Muscle of back (tissue), 3 donors: ENCODE measurements at regions not wholly inside any gene's neighbourhood (a gene's known extent, or its start where the extent isn't known, plus 50 kb on each side); places are given as distances from the start of the nearest gene placed in this dataset.
"Not testable (repeated sequence)": the region's sequence is repeated elsewhere in the genome, so short reads cannot be mapped to it uniquely, and the experiment has no call there.

Experiments used
- DNase-seq, 3 donors: peaks; one replicate each; pipeline versions ENCODE4 v3.0.0 to v3.0.0-alpha.2; 2013

DNA sequence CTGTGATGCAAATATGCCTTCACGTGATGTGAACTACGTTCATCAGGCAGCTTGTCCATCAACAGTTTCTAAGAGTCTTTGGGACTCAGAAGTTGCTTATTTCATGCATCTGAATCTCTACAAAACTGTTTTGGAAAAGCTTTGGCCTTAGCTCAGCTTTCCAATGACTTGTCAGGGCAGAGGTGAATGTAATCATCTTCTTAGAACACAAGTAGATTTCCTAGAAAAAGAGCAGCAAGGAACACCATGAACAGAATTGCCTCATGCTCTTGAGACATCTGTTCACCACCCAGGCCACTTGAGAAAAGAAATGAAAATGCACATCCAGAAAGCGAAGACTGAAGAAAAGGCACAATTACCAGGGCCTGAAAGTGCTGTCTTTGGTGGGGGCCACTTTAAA is 105.8 kb upstream of the PDHA1 start:
- no peak for DNase-seq

GRCh38 chrX:19243431-19243830 is 100.3 kb upstream of the PDHA1 start:
- DNase-seq = no peak

DNA sequence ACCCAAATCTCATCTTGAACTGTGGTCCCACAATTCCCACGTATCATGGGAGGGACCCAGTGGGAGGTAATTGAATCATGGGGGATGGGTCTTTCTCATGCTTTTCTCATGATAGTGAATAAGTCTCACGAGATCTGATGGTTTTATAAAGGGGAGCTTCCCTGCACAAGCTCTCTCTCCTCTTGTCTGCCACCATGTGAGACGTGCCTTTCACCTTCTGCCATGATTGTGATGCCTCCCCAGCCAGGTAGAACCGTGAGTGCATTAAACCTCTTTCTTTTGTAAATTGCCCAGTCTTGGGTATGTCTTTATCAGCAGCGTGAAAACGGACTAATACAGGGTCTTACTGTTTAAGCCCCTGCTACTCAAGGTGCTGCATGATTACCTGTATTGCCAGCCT is 98.8 kb upstream of the PDHA1 start:
- not testable (repeated sequence) for DNase-seq

- no peak for DNase-seq
These were observed 97.9 kb upstream of the PDHA1 start for GRCh38 chrX:19245711-19246269.

DNA sequence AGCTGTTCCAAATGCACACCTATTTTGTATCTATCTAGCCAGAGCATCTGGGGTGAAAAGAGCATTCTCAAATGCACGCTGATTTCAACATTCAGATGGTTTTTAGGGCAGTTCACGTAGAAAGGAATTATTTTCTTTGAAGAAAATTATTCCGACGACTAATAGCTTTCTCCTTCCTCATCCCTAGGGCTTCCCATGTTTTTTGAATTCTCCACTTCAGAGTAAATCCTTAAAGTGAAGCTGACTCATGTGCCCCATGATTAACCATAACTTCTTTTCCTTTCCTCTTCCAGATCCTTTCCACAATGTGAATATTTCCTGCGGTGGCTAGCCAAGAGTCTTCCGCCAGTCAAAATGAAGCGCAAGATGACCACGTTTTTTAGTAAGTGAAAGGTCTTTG is 86.7 kb upstream of the PDHA1 start:
- peak in 1 of 3 donors; percentile 4 for DNase-seq

DNA sequence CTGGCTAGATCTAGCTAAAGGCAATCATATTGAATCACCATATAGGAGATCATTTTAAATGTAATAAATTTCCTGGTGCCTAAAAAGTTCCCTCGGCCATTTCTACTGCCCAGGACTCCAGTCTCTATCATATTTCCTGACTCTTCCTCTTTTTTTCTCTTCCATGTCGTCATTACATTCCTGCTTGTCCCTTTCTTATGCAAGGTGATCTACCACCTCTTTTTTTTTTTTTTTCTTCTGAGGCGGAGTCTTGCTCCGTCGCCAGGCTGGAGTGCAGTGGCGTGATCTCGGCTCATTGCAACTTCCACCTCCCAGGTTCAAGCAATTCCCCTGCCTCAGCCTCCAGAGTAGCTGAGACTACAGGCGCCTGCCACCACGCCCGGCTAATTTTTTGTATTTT is 82.7 kb upstream of the PDHA1 start:
- not testable (repeated sequence) for DNase-seq

DNA sequence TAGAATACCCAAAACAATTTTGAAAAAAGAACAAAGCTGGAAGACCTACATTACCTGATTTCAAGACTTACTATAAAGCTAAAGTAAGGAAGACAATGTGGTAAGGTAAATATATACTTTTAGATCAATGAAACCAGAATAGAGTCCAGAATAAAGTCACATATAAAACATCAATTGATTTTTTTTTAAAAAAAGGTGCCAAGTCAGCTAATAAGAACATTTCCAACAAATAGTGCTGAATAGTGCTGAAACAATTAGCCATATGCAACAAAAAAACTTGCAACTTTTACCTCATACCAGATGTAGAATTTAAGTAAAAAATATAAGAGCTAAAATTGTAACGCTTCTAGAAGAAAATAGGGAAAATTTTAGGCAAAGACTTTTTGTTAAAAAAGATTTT is 73.0 kb upstream of the PDHA1 start:
- DNase-seq = no peak

- DNase-seq = no peak
These were observed 71.3 kb upstream of the PDHA1 start for GRCh38 chrX:19272452-19272851.

- DNase-seq = no peak
These were observed 63.1 kb upstream of the PDHA1 start for GRCh38 chrX:19280636-19281035.

- no peak for DNase-seq
These were observed 62.5 kb upstream of the PDHA1 start for GRCh38 chrX:19281256-19281655.

DNA sequence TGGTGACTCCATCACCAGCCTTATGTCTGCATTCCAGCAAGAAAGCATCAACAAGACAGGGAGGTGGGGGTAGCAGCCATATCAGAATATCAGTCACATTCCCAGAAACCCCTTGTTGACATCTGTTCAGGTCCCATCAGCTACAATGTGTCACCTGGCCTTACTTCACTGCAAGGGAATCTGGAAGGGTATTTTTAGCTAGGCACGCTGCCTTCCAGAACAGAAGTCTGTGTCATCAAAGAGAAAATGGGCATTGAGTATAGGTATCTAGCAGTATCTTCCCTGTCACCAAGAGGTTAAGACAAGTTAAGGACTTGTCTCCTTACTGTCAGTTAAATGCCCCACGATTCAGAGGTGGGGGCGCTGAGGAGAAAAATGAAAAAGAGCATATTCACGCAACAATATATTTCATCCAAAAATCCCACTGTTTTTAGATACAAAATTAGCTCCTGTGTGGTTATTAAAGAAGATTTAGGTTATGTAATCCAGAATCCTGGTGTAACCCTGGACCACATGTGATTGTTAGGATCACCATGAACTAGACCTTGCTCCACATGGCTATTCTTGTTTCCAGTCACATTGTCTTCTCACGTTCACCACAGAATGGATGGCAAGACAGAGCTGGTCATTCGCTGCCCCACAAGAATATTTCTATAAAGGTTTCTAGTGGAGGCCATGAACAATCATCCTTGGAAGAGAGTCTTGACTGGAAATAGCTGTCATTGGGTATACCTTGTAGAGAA is 60.0 kb upstream of the PDHA1 start:
- no peak for DNase-seq

GRCh38 chrX:19285857-19286256 is 57.9 kb upstream of the PDHA1 start:
- no peak for DNase-seq

DNA sequence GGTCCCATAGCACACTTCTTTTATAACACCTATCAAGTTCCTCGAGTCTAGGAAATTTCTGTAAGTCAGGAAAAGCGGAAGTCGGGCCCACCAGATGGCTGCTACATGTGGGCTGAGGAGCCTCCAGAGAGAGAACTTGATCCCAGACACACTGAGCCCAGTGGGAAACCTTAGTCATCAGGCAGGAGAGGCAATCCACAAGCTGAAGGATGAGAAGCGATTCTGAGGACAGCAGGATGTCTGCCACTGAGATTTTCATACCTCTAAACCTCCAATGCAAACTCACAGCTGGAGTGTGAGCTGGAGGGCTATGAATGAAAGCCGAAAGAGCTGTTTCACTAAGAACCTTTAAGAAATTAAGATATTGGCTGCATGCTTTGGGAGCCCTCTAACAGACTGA is 52.6 kb upstream of the PDHA1 start:
- no peak for DNase-seq

- DNase-seq = peak in 2 of 3 donors; percentile 55 to 74
These were observed 50.0 kb upstream of the PDHA1 start for GRCh38 chrX:19293606-19294325.
